Fibroblast of the aortic adventitia (primary cell): ENCODE measurements at regions not wholly inside any gene's neighbourhood (a gene's known extent, or its start where the extent isn't known, plus 50 kb on each side); places are given as distances from the start of the nearest gene placed in this dataset.

ENCODE experiments used
- DNase-seq: peaks from one replicate; pipeline ENCODE4 v3.0.0-alpha.2; 2010; ENCODE audit warnings: low read depth
- H3K4me3 ChIP-seq: 2 replicates; pipeline ENCODE4 v1.5.1; 2011; ENCODE audit warnings: low read depth, mild to moderate bottlenecking, control low read depth, low read length, moderate library complexity
- TF ChIP-seq, protein P1 (sequence below): IDR thresholded peaks from 2 replicates; pipeline ENCODE4 v1.5.1; 2011; ENCODE audit warnings: mild to moderate bottlenecking, low read length, control low read depth, inconsistent platforms; ENCODE audit not compliant: insufficient read depth

- no peak for DNase-seq
- H3K4me3 ChIP-seq = no peak overlapping the region
- TF ChIP-seq, protein P1, sequence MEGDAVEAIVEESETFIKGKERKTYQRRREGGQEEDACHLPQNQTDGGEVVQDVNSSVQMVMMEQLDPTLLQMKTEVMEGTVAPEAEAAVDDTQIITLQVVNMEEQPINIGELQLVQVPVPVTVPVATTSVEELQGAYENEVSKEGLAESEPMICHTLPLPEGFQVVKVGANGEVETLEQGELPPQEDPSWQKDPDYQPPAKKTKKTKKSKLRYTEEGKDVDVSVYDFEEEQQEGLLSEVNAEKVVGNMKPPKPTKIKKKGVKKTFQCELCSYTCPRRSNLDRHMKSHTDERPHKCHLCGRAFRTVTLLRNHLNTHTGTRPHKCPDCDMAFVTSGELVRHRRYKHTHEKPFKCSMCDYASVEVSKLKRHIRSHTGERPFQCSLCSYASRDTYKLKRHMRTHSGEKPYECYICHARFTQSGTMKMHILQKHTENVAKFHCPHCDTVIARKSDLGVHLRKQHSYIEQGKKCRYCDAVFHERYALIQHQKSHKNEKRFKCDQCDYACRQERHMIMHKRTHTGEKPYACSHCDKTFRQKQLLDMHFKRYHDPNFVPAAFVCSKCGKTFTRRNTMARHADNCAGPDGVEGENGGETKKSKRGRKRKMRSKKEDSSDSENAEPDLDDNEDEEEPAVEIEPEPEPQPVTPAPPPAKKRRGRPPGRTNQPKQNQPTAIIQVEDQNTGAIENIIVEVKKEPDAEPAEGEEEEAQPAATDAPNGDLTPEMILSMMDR = no peak
These were observed 192.9 kb upstream of the SPTLC3 start for GRCh38 chr20:12815778-12816408.

GRCh38 chr20:12821249-12821648 is 187.5 kb upstream of the SPTLC3 start:
- TF ChIP-seq, protein P1 = no peak
- no peak overlapping the region for H3K4me3 ChIP-seq
- DNase-seq = no peak

DNA sequence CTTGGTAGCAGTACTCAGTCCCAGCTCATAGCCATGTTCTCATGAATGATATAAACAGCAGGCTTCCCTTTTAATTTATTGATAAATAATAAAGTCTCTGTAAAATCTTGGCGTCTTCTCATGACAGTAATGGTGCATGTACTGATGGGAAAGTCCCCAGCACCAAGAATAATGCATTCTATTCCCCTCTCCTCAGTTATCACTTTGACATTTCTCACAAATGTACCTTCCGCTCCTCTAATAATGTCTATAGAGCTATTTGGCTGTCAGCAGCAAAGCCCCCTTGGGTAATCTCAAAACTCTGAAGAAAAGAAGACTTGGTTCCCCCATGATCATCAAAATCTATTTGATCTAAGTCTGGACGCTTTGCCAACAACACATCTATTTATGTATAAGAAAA is 185.0 kb upstream of the SPTLC3 start:
- TF ChIP-seq, protein P1 = no peak
- H3K4me3 ChIP-seq = no peak overlapping the region
- no peak for DNase-seq

- TF ChIP-seq, protein P1 = no peak
- H3K4me3 ChIP-seq = no peak overlapping the region
- no peak for DNase-seq
These were observed 184.2 kb upstream of the SPTLC3 start for GRCh38 chr20:12824328-12825225.

DNA sequence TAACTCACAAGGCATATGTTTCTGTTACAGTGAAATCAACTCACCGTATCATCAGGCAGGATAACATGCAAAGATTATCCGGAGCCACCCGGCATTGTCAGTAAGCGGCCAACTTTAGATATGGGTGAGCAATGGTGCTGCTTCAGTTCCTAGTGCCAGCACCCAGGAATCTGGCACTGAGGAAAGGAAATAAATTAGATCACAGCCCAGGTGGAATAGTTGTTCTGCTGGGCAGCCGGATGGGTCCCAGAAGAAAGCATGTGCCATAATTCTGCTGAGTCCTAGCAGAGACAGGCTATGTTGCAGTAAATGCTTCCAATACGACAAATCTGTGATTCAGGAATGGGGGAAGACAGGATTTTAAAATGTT is 183.6 kb upstream of the SPTLC3 start:
- no peak overlapping the region for H3K4me3 ChIP-seq
- no peak for DNase-seq
- TF ChIP-seq, protein P1 = no peak

DNA sequence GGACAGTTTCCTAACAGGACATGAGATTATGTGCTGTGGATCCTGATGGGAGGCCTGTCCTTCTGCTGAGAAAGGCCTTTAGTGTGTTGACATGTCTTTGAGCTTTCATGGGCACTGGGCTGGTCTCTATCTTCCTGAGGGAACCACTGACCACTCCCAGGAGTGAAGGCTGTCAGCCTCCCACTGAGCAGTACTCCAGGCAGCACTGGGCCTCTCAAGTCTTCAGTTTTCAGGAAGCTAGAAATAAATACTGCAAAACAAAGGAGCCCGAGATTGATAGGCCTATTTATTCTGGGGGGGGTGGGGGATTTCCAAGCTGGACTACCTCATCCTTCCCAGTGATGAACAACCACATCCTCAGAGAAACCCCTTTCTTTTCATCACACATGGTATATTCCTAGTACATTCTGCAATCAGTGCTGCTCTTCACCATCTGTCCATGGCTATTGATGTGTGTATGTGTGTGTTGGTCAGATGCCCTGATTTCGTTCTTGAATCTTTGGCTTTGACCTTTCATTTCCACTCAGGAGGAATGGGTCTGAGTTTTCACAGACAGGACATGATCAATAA is 180.9 kb upstream of the SPTLC3 start:
- DNase-seq = no peak
- no peak overlapping the region for H3K4me3 ChIP-seq
- TF ChIP-seq, protein P1 = no peak
